ACHN (cell line): ENCODE measurements at regions not wholly inside any gene's neighbourhood (a gene's known extent, or its start where the extent isn't known, plus 50 kb on each side); places are given as distances from the start of the nearest gene placed in this dataset.

ENCODE experiments used
- DNase-seq: peaks from one replicate; pipeline ENCODE4 v3.0.0-alpha.2; 2015
- in situ Hi-C: cut with HindIII; loops from 2 replicates; pipeline ENCODE4 v1.10.0; 2017; ENCODE audit warnings: low sequenced_read_pairs, low pct_ligation_motif_present, low pct_unique_long_range_greater_than_20kb

GRCh38 chr9:126248680-126249079, 77.9 kb upstream of the MVB12B start:
- in situ Hi-C loops = no loop called here
- peak; percentile 20 for DNase-seq

- DNase-seq = no peak
- in situ Hi-C loops = no loop called here
Observed at GRCh38 chr9:126261584-126262356, 64.9 kb upstream of the MVB12B start.

- DNase-seq = no peak
- in situ Hi-C loops = no loop called here
Observed at GRCh38 chr9:126262738-126263137, 63.9 kb upstream of the MVB12B start.

- in situ Hi-C loops = no loop called here
- no peak for DNase-seq
Observed at GRCh38 chr9:126270556-126270955, 56.1 kb upstream of the MVB12B start.

- in situ Hi-C loops = no loop called here
- no peak for DNase-seq
Observed at GRCh38 chr9:126275386-126276001, 51.1 kb upstream of the MVB12B start.

GRCh38 chr9:126276056-126276728, 50.4 kb upstream of the MVB12B start:
- no peak for DNase-seq
- in situ Hi-C loops = no loop called here
